ENCODE measurements at regions not wholly inside any gene's neighbourhood (a gene's known extent, or its start where the extent isn't known, plus 50 kb on each side); places are given as distances from the start of the nearest gene placed in this dataset.

- Histone ChIP-seq H3K9ac (ENCODE audit: control insufficient read depth, insufficient read depth, low read length) (no peak overlapping the region), H3K79me2 (ENCODE audit: control insufficient read depth, insufficient read depth, low read length) (no peaks in the 10 kb centered on the region), H2AFZ (ENCODE audit: control insufficient read depth, low read depth, low read length) (peak overlapping the region; percentile 40), H3K27me3 (replicated peaks in 1 of 2; ENCODE audit: control insufficient read depth in 2 of 2, insufficient read depth in 2 of 2, low read length in 1 of 2) (no peaks in the 10 kb centered on the region), H4K20me1 (ENCODE audit: control insufficient read depth, insufficient read depth) (no peaks in the 10 kb centered on the region), H3K4me1 (ENCODE audit: control insufficient read depth, insufficient read depth, low read length) (peaks cover 69% of the 10 kb centered on the region), H3K4me3 (no peak overlapping the region), H3K27ac (ENCODE audit: control insufficient read depth, insufficient read depth) (no peak overlapping the region), H3K9me3 (replicated peaks; ENCODE audit: control insufficient read depth, insufficient read depth, low read length) (no peaks in the 10 kb centered on the region), H3K4me2 (ENCODE audit: control insufficient read depth, insufficient read depth) (0 out of 2 replicates have a peak overlapping the region, but pooled peaks have one; percentile 7), H3K36me3 (ENCODE audit: control insufficient read depth in 2 of 2, insufficient read depth in 2 of 2, low read length in 1 of 2) (no peaks in the 10 kb centered on the region)
- RAD21 ChIA-PET (ENCODE audit: unreplicated experiment), result interaction anchor here (1.1 to 6.6 kb wide), 9 partner anchors 13 to 265 kb away, joined by 3 to 190 read pairs (median 12); no protein-coding TSS in a partner anchor
- SMC1A ChIA-PET (ENCODE audit: uncharacterized antibody, unreplicated experiment), result interaction anchor here (0.6 to 22.6 kb wide), 14 partner anchors 7 to 183 kb away, joined by 3 to 912 read pairs (median 8); no protein-coding TSS in a partner anchor
- POLR2A ChIA-PET, result interaction anchor here (0.7 to 5.6 kb wide), 4 partner anchors 84 to 180 kb away, joined by 3 to 39 read pairs (median 3); no protein-coding TSS in a partner anchor
- in situ Hi-C loops (cut with MboI) (loop anchor here (10.0 kb wide), 1 partner anchor 467 kb away; no protein-coding TSS in a partner anchor), intact Hi-C loops (cut with micrococcal nuclease; ENCODE audit: unreplicated experiment) (loop anchor here (1.0 to 10.0 kb wide), 6 partner anchors 85 to 597 kb away; partner anchors contain the start of gene AJUBA)
- CTCF ChIA-PET, result interaction anchor here (0.6 to 9.8 kb wide), 18 partner anchors 14 to 595 kb away, joined by 3 to 411 read pairs (median 20); no protein-coding TSS in a partner anchor
- ATAC-seq, result no peak
- 34% methylated on average over 11 of the region's 11 CpGs for WGBS (ENCODE audit: insufficient coverage, insufficient replicate concordance, low lambda C conversion rate, missing lambda C conversion rate)
- FAIRE-seq, result no peak
- no peak for DNase-seq (ENCODE audit: low read depth, low spot score)
- no TSS peak for BruUV-seq (replicated peaks)
- TF ChIP-seq SIX5 (IDR thresholded peaks at IDR 0.05; ENCODE audit: low read depth, low read length, severe bottlenecking) (no peak), MYB (IDR thresholded peaks at IDR 0.05; ENCODE audit: borderline replicate concordance, low read depth, low read length) (no peak), NFXL1 (IDR thresholded peaks at IDR 0.05; ENCODE audit: borderline replicate concordance) (no peak), SUPT20H (IDR thresholded peaks at IDR 0.05; ENCODE audit: borderline replicate concordance, control insufficient read depth, low read depth, low read length) (no peak), ESRRA (IDR thresholded peaks at IDR 0.05; ENCODE audit: low read length) (no peak), SPI1 (IDR thresholded peaks at IDR 0.05; ENCODE audit: borderline replicate concordance, insufficient read depth, low read depth, low read length) (no peak)
Measured at GRCh38 chr14:22387776-22388241, 201.2 kb downstream of the DAD1 start.
